Panc1 (cell line): ENCODE measurements at regions not wholly inside any gene's neighbourhood (a gene's known extent, or its start where the extent isn't known, plus 50 kb on each side); places are given as distances from the start of the nearest gene placed in this dataset.

Experiments
- POLR2AphosphoS5 ChIP-seq: IDR thresholded peaks from 2 replicates; pipeline ENCODE4 v1.6.1; 2012; ENCODE audit warnings: mild to moderate bottlenecking, low read depth, low read length, moderate library complexity
- SIN3A ChIP-seq: IDR thresholded peaks from 2 replicates; pipeline ENCODE4 v1.6.1; 2012; ENCODE audit warnings: low read depth, mild to moderate bottlenecking, low read length, moderate library complexity, borderline replicate concordance; ENCODE audit not compliant: insufficient read depth
- TF ChIP-seq, protein P1 (sequence below): fragments of 450-650 bp; IDR thresholded peaks from 2 replicates; pipeline ENCODE4 v1.5.1; 2017; ENCODE audit warnings: mild to moderate bottlenecking

DNA sequence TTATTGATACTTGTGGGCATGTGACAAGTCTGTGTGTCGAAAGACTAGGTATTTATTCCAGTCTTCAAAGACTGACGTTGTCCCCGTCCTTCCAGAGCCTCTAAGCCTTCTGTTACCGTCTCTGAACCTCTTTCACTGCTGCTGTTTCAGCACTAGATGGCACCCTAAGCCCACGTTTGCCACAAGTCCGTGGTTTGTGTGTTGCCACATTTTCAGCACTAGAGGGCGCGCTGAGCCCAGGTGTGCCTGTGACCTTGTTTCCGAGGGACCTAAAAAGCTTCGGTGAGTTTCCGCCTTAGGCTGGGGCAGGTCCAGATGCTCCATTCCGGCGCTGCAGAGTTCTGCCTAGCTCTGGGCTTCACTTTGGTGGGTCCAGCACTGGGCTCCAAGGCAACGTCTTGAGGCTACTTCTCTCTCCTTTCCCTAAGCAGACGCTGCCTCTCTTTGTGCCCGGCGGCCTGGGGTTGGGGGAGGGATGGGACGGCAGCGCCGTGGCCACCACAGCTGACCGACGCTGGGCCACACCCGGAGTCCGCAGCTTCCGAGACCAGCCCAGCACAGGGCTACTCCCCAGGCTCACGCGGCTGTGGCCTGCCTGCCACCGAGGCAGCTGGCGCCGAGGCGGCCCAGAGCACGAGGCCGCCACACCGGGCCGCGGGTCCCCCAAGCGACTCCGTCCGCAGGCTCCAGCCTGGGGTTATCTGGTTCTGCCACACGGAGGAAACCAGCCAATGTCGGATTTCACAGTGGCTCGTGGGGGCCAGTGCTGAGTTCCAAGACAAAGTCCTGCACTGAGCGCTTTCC lies 520.2 kb downstream of the REEP3 start:
- TF ChIP-seq, protein P1, sequence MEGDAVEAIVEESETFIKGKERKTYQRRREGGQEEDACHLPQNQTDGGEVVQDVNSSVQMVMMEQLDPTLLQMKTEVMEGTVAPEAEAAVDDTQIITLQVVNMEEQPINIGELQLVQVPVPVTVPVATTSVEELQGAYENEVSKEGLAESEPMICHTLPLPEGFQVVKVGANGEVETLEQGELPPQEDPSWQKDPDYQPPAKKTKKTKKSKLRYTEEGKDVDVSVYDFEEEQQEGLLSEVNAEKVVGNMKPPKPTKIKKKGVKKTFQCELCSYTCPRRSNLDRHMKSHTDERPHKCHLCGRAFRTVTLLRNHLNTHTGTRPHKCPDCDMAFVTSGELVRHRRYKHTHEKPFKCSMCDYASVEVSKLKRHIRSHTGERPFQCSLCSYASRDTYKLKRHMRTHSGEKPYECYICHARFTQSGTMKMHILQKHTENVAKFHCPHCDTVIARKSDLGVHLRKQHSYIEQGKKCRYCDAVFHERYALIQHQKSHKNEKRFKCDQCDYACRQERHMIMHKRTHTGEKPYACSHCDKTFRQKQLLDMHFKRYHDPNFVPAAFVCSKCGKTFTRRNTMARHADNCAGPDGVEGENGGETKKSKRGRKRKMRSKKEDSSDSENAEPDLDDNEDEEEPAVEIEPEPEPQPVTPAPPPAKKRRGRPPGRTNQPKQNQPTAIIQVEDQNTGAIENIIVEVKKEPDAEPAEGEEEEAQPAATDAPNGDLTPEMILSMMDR: peak; percentile 100
- no peak for TF ChIP-seq SIN3A
- TF ChIP-seq POLR2AphosphoS5: no peak
